ENCODE measurements at regions not wholly inside any gene's neighbourhood (a gene's known extent, or its start where the extent isn't known, plus 50 kb on each side); places are given as distances from the start of the nearest gene placed in this dataset.

DNA sequence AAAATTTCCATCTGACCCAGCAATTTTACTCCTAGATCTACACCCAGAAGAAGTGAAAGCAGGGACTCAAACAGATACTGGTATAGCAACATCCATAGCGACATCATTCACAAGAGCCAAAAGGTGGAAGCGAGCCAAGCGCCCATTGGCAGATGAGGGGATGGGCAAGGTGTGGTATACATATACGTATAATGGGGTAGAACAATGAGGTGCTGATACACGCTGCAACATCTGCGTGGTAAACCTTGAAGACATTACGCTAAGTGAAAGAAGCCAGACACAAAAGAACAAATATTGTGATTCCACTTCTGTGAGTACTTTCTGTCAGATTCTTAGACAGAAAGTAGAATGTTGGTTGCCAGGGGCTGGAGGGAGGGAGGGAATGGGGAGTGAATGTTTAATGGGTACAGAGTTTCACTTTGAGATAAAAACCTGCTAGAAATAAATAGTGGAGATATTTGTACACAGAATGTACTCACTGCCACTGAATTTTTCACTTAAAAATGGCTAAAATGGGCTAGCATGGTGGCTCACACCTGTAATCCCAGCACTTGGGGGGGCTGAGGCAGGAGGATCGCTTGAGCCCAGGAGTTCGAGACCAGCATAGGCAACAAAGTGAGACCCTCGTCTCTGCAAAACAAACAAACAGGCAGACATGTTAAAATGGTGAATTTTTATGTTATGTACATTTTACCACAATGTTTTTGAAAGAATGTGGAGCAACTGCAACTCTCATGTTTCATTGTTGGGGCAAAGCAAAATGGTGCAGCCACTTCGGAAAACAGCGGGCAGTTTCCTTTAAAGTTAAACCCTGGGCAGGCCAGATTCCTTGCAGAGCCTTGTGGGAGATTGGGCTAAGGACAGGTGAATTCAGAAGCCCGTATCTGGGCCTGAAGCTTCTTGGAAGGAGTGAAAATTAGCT, 103.4 kb upstream of the MYCN start:
- Histone ChIP-seq H3K4me1 (ENCODE audit: insufficient read depth, low read length) (no peaks in the 10 kb centered on the region), H3K36me3 (ENCODE audit: insufficient read depth, low read length) (no peaks in the 10 kb centered on the region), H3K27me3 (ENCODE audit: control insufficient read depth in 1 of 2, insufficient read depth in 2 of 2, low read length in 2 of 2) (no peaks in the 10 kb centered on the region), H3K4me3 (ENCODE audit: low read length) (no peak overlapping the region), H3K9me3 (ENCODE audit: control insufficient read depth in 1 of 2, insufficient read depth in 1 of 2, low read length in 2 of 2) (peaks cover 0 to 3% of the 10 kb centered on the region in 2 experiments), H3K27ac (ENCODE audit: low read depth in 1 of 2, low read length in 2 of 2) (no peak overlapping the region)
- TF ChIP-seq, protein P1, sequence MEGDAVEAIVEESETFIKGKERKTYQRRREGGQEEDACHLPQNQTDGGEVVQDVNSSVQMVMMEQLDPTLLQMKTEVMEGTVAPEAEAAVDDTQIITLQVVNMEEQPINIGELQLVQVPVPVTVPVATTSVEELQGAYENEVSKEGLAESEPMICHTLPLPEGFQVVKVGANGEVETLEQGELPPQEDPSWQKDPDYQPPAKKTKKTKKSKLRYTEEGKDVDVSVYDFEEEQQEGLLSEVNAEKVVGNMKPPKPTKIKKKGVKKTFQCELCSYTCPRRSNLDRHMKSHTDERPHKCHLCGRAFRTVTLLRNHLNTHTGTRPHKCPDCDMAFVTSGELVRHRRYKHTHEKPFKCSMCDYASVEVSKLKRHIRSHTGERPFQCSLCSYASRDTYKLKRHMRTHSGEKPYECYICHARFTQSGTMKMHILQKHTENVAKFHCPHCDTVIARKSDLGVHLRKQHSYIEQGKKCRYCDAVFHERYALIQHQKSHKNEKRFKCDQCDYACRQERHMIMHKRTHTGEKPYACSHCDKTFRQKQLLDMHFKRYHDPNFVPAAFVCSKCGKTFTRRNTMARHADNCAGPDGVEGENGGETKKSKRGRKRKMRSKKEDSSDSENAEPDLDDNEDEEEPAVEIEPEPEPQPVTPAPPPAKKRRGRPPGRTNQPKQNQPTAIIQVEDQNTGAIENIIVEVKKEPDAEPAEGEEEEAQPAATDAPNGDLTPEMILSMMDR (IDR thresholded peaks at IDR 0.05), result no peak
- Mint-ChIP-seq H3K4me3 (no peak overlapping the region), H3K9me3 (no peaks in the 10 kb centered on the region), H3K27me3 (peaks cover 8% of the 10 kb centered on the region), H3K36me3 (ENCODE audit: low read depth) (no peaks in the 10 kb centered on the region), H3K4me1 (ENCODE audit: low read depth) (no peaks in the 10 kb centered on the region), H3K27ac (no peak overlapping the region)
- DNase-seq (no peak), ATAC-seq (ENCODE audit: poor library complexity) (no peak)
- intact Hi-C loops (cut with DNase I, micrococcal nuclease), result no loop called here
- ChIA-PET CTCF (no interaction called here), POLR2A (no interaction called here)

- no peaks in the 10 kb centered on the region for H3K27me3 Mint-ChIP-seq
- intact Hi-C loops (cut with DNase I, micrococcal nuclease), result no loop called here
- ChIA-PET CTCF (no interaction called here), POLR2A (no interaction called here)
- H3K36me3 Mint-ChIP-seq (ENCODE audit: low read depth), result no peaks in the 10 kb centered on the region
- TF ChIP-seq, protein P1 (IDR thresholded peaks at IDR 0.05), result no peak
- H3K4me1 Mint-ChIP-seq (ENCODE audit: low read depth), result no peaks in the 10 kb centered on the region
- no peak overlapping the region for H3K4me3 Mint-ChIP-seq
- H3K27ac Mint-ChIP-seq, result no peak overlapping the region
- Histone ChIP-seq H3K36me3 (ENCODE audit: insufficient read depth, low read length) (no peaks in the 10 kb centered on the region), H3K27me3 (ENCODE audit: control insufficient read depth in 1 of 2, insufficient read depth in 2 of 2, low read length in 2 of 2) (no peaks in the 10 kb centered on the region), H3K4me3 (ENCODE audit: low read length) (no peak overlapping the region), H3K4me1 (ENCODE audit: insufficient read depth, low read length) (no peaks in the 10 kb centered on the region), H3K9me3 (ENCODE audit: control insufficient read depth in 1 of 2, insufficient read depth in 1 of 2, low read length in 2 of 2) (peaks cover 0 to 3% of the 10 kb centered on the region in 2 experiments), H3K27ac (ENCODE audit: low read depth in 1 of 2, low read length in 2 of 2) (no peak overlapping the region)
- ATAC-seq (ENCODE audit: poor library complexity) (no peak), DNase-seq (no peak)
- H3K9me3 Mint-ChIP-seq, result no peaks in the 10 kb centered on the region
Observed at GRCh38 chr2:15838481-15839090, 101.8 kb upstream of the MYCN start.

- Histone ChIP-seq H3K9me3 (ENCODE audit: control insufficient read depth in 1 of 2, insufficient read depth in 1 of 2, low read length in 2 of 2) (peaks cover 0 to 3% of the 10 kb centered on the region in 2 experiments), H3K27me3 (ENCODE audit: control insufficient read depth in 1 of 2, insufficient read depth in 2 of 2, low read length in 2 of 2) (no peaks in the 10 kb centered on the region), H3K4me3 (ENCODE audit: low read length) (no peak overlapping the region), H3K36me3 (ENCODE audit: insufficient read depth, low read length) (no peaks in the 10 kb centered on the region), H3K4me1 (ENCODE audit: insufficient read depth, low read length) (no peaks in the 10 kb centered on the region), H3K27ac (ENCODE audit: low read depth in 1 of 2, low read length in 2 of 2) (no peak overlapping the region)
- Mint-ChIP-seq H3K4me3 (no peak overlapping the region), H3K9me3 (no peaks in the 10 kb centered on the region), H3K4me1 (ENCODE audit: low read depth) (no peaks in the 10 kb centered on the region), H3K27me3 (no peaks in the 10 kb centered on the region), H3K36me3 (ENCODE audit: low read depth) (no peaks in the 10 kb centered on the region), H3K27ac (no peak overlapping the region)
- intact Hi-C loops (cut with DNase I, micrococcal nuclease), result no loop called here
- TF ChIP-seq, protein P1 (IDR thresholded peaks at IDR 0.05), result no peak
- POLR2A ChIA-PET, result no interaction called here
- ATAC-seq (ENCODE audit: poor library complexity), result no peak
- CTCF ChIA-PET, result interaction anchor here (1.2 kb wide), 1 partner anchor 10 kb away, joined by 3 read pairs; no protein-coding TSS in a partner anchor
- DNase-seq, result no peak
Observed at GRCh38 chr2:15839426-15840124, 100.8 kb upstream of the MYCN start.
